Brain microvascular endothelial cell (primary cell): ENCODE measurements at regions not wholly inside any gene's neighbourhood (a gene's known extent, or its start where the extent isn't known, plus 50 kb on each side); places are given as distances from the start of the nearest gene placed in this dataset.
"Not testable (repeated sequence)": the region's sequence is repeated elsewhere in the genome, so short reads cannot be mapped to it uniquely, and the experiment has no call there.

Experiments
- DNase-seq: peaks from one replicate; pipeline ENCODE4 v3.0.0-alpha.2; 2020
- H3K27ac ChIP-seq: fragments of 250-450 bp; sonication (Bioruptor Pico); 2 replicates; pipeline ENCODE4 v1.5.1; 2020; ENCODE audit warnings: mild to moderate bottlenecking, moderate library complexity
- H3K27me3 ChIP-seq: fragments of 250-450 bp; sonication (Bioruptor Pico); replicated peaks from 2 replicates; pipeline ENCODE4 v1.5.1; 2020; ENCODE audit warnings: mild to moderate bottlenecking
- H3K36me3 ChIP-seq: fragments of 250-450 bp; sonication (Bioruptor Pico); replicated peaks from 2 replicates; pipeline ENCODE4 v1.5.1; 2020; ENCODE audit warnings: mild to moderate bottlenecking
- H3K4me3 ChIP-seq: 2 replicates; pipeline ENCODE4 v1.5.1; 2011; ENCODE audit warnings: low read depth, mild to moderate bottlenecking, control low read depth, low read length, moderate library complexity
- CTCF ChIP-seq: IDR thresholded peaks from 2 replicates; pipeline ENCODE4 v1.5.1; 2011; ENCODE audit warnings: low read depth, mild to moderate bottlenecking, moderate library complexity, low read length, control low read depth, inconsistent platforms; ENCODE audit errors: missing control alignments
- in situ Hi-C: cut with HindIII; loops from 2 replicates; pipeline ENCODE4 v1.10.0; 2017; ENCODE audit warnings: low sequenced_read_pairs, low pct_ligation_motif_present

- peaks cover 8% of the 10 kb centered on the region for H3K36me3 ChIP-seq
- no peak overlapping the region for H3K27ac ChIP-seq
- no peaks in the 10 kb centered on the region for H3K27me3 ChIP-seq
- DNase-seq, result no peak
- in situ Hi-C loops, result no loop called here
- no peak for TF ChIP-seq CTCF
- no peak overlapping the region for H3K4me3 ChIP-seq
Observed at GRCh38 chr17:63196772-63197335, 230.8 kb downstream of the TANC2 start.

DNA sequence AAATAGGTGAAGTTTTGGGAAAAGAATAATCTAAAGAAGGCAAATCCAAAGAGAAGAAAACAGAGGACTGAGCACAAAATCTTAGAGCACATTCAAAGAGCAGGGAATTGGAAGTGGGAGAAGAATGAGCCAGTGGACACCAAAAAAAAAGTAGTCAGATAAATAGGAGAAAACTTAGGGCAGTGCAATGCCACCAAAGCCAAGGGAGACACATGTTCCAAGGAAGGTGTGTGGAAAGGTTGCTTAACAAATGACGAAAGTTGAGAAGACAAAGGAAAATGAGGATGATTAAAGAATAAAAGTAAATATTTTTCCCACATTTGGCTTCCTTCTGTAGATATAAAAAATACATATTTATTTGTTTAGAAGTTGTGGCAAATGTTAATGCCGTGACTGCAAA lies 237.6 kb downstream of the TANC2 start:
- in situ Hi-C loops, result no loop called here
- Histone ChIP-seq H3K27ac (no peak overlapping the region), H3K4me3 (no peak overlapping the region), H3K36me3 (no peaks in the 10 kb centered on the region), H3K27me3 (no peaks in the 10 kb centered on the region)
- no peak for TF ChIP-seq CTCF
- DNase-seq, result no peak

GRCh38 chr17:63221939-63222338 lies 224.2 kb downstream of the CYB561 start:
- no peak for TF ChIP-seq CTCF
- Histone ChIP-seq H3K27me3 (no peaks in the 10 kb centered on the region), H3K36me3 (no peaks in the 10 kb centered on the region), H3K4me3 (no peak overlapping the region), H3K27ac (no peak overlapping the region)
- in situ Hi-C loops, result no loop called here
- no peak for DNase-seq

GRCh38 chr17:63222655-63223054 lies 223.5 kb downstream of the CYB561 start:
- peak; percentile 3 for TF ChIP-seq CTCF
- H3K4me3 ChIP-seq, result no peak overlapping the region
- peak; percentile 10 for DNase-seq
- in situ Hi-C loops, result no loop called here
- no peaks in the 10 kb centered on the region for H3K36me3 ChIP-seq
- H3K27ac ChIP-seq, result no peak overlapping the region
- no peaks in the 10 kb centered on the region for H3K27me3 ChIP-seq

DNA sequence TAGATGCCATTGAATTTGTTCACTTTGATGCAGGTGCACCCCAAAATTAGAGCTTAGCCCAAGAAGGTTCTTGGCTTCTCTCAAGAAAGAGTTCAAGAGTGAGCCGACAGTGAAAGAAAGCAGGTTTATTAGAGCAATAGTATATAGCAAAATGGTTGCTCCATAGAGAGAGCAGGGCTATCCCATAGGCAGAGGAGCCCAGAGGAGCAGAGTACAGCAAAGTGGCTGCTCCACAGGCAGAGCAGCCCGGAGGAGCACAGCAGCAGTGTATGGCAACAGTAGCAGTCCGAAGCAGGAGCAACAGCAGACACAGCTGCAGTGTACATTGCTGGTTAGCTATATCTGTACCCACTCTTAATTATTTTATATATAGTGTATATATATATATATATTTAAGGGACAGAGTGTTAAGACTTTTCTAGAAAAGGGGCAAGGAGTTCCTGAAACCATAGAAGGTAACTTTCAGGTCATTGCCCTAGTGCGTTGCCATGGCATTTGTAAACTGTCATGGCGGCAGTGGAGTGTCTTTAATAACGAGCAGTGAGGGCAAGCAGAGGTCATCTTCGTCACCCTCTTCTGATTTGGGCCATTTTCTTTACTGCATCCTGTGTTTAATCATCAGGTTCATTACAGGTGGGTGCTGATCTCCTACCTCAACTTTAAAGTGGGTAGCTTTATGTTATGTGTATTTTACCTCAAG lies 222.7 kb downstream of the CYB561 start:
- H3K4me3 ChIP-seq, result no peak overlapping the region
- no peak for TF ChIP-seq CTCF
- no peaks in the 10 kb centered on the region for H3K36me3 ChIP-seq
- no peak for DNase-seq
- no peak overlapping the region for H3K27ac ChIP-seq
- in situ Hi-C loops, result no loop called here
- H3K27me3 ChIP-seq, result no peaks in the 10 kb centered on the region

DNA sequence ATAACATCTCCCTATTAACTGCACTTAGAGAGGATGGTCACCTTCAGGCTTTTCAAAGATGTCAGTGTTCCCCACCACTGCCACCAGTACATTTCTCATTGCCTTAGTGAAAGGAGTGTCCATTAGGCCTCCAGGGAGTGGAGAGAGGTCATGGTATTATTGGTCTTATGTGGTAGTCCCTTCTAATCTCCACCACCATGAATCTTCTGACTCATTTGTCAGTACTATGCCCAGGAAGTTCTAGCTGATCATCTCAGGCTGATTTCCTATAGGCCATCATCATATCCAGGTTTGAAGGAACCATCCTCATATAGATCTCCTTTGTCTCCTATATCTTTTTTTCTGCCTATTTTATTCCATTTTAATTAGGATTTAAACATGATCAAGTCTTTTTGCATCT lies 221.5 kb downstream of the CYB561 start:
- Histone ChIP-seq H3K36me3 (no peaks in the 10 kb centered on the region), H3K27ac (no peak overlapping the region), H3K4me3 (no peak overlapping the region), H3K27me3 (no peaks in the 10 kb centered on the region)
- no peak for DNase-seq
- TF ChIP-seq CTCF, result no peak
- in situ Hi-C loops, result no loop called here

DNA sequence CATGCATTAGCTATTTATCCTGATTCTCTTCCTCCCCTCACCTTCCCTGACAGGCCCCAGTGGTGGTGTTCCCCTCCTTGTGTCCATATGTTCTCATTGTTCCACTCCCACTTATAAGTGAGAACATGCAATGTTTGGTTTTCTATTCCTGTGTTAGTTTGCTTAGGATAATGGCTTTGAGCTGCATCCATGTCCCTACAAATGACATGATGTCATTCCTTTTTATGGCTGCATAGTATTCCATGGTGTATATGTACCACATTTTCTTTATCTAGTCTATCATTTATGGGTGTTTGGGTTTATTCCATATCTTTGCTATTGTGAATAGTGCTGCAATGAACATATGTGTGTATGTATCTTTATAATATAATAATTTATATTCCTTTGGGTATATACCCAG lies 219.4 kb downstream of the CYB561 start:
- H3K27me3 ChIP-seq, H3K36me3 ChIP-seq, DNase-seq, in situ Hi-C loops, H3K4me3 ChIP-seq, H3K27ac ChIP-seq: not testable (repeated sequence)

GRCh38 chr17:63231015-63231620 lies 215.0 kb downstream of the CYB561 start:
- H3K27me3 ChIP-seq, in situ Hi-C loops, H3K4me3 ChIP-seq, H3K36me3 ChIP-seq: not testable (repeated sequence)
- peak; percentile 42 for DNase-seq
- H3K27ac ChIP-seq, result peak overlapping the region; percentile 34
